Fibroblast of lung (primary cell): ENCODE measurements at regions not wholly inside any gene's neighbourhood (a gene's known extent, or its start where the extent isn't known, plus 50 kb on each side); places are given as distances from the start of the nearest gene placed in this dataset.

Source experiments
- DNase-seq, 2 donors: peaks; one replicate each; pipeline versions ENCODE4 v3.0.0 to v3.0.0-alpha.2; 2010; ENCODE audit warnings: low read depth in 2 of 2
- H2AFZ ChIP-seq: 2 replicates; pipeline ENCODE4 v1.5.1; 2012; ENCODE audit warnings: low read length, control low read depth, inconsistent platforms
- H3K27ac ChIP-seq: 2 replicates; pipeline ENCODE4 v1.5.1; 2011; ENCODE audit warnings: low read length, control low read depth; ENCODE audit not compliant: insufficient read depth
- H3K27me3 ChIP-seq: 2 replicates; pipeline ENCODE4 v1.5.1; 2011; ENCODE audit warnings: mild to moderate bottlenecking, low read length; ENCODE audit not compliant: control insufficient read depth, insufficient read depth
- H3K36me3 ChIP-seq: 2 replicates; pipeline ENCODE4 v1.5.1; 2011; ENCODE audit warnings: low read length; ENCODE audit not compliant: control insufficient read depth, insufficient read depth
- H3K4me1 ChIP-seq: 2 replicates; pipeline ENCODE4 v1.5.1; 2011; ENCODE audit warnings: low read length; ENCODE audit not compliant: control insufficient read depth, insufficient read depth; ENCODE audit errors: extremely low read depth
- H3K4me2 ChIP-seq: 2 replicates; pipeline ENCODE4 v1.5.1; 2011; ENCODE audit warnings: low read length, control low read depth; ENCODE audit not compliant: insufficient read depth; ENCODE audit errors: extremely low read depth
- H3K4me3 ChIP-seq, 4 experiments: fragments of 200-600 bp in 1 of 4; sonication (generic) in 1 of 4; replicated peaks in 1 of 4; 2 replicates each; pipeline ENCODE4 v1.5.1; 2011 to 2016; ENCODE audit warnings: low read length in 4 of 4, low read depth in 3 of 4, mild to moderate bottlenecking in 3 of 4, control low read depth in 2 of 4, inconsistent platforms in 1 of 4, mixed read lengths in 1 of 4; ENCODE audit not compliant: insufficient read depth in 1 of 4; ENCODE audit errors: control extremely low read depth in 1 of 4
- H3K79me2 ChIP-seq: 2 replicates; pipeline ENCODE4 v1.5.1; 2012; ENCODE audit warnings: mild to moderate bottlenecking, low read length, inconsistent platforms; ENCODE audit not compliant: control insufficient read depth, insufficient read depth
- H3K9ac ChIP-seq: 2 replicates; pipeline ENCODE4 v1.5.1; 2011; ENCODE audit warnings: mild to moderate bottlenecking, low read length, control low read depth; ENCODE audit not compliant: insufficient read depth
- H3K9me3 ChIP-seq: 2 replicates; pipeline ENCODE4 v1.5.1; 2012; ENCODE audit warnings: low read depth, low read length; ENCODE audit not compliant: control insufficient read depth, insufficient read depth
- H4K20me1 ChIP-seq: 2 replicates; pipeline ENCODE4 v1.5.1; 2011; ENCODE audit warnings: low read length; ENCODE audit not compliant: control insufficient read depth, insufficient read depth; ENCODE audit errors: extremely low read depth
- EZH2 ChIP-seq: IDR thresholded peaks from 2 replicates; pipeline ENCODE4 v1.5.1; 2012; ENCODE audit warnings: low read length, control low read depth, mild to moderate bottlenecking; ENCODE audit errors: missing control alignments
- TF ChIP-seq, protein P1 (sequence below), 2 donors: IDR thresholded peaks in 1 of 2; conservative IDR thresholded peaks in 1 of 2; 1 replicate in 1 of 2; 2 replicates in 1 of 2; pipeline ENCODE4 v1.5.1; 2011 to 2012; ENCODE audit warnings: low read length in 2 of 2, control low read depth in 1 of 2, inconsistent platforms in 1 of 2, low read depth in 1 of 2, mild to moderate bottlenecking in 1 of 2

DNA sequence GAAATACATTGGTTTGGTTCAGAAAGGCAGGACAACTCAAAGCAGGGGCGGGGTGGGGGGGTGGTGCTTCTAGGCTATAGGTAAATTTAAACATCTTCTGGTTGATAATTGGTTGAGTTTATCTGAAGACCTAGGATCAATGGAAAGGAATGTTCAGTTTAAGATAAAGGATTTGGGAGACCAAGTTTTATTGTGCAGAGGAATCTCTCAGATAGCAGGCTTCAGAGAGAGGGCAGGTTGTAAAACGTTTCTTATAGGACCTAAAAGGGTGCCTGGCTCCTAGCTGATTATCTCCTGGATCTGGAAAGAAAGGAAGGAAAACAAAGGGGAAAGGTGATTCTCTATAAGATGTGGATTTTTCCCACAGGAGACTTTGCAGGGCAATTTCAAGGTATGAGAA is 94.0 kb downstream of the TMEM47 start:
- no peak for TF ChIP-seq EZH2
- TF ChIP-seq, protein P1, sequence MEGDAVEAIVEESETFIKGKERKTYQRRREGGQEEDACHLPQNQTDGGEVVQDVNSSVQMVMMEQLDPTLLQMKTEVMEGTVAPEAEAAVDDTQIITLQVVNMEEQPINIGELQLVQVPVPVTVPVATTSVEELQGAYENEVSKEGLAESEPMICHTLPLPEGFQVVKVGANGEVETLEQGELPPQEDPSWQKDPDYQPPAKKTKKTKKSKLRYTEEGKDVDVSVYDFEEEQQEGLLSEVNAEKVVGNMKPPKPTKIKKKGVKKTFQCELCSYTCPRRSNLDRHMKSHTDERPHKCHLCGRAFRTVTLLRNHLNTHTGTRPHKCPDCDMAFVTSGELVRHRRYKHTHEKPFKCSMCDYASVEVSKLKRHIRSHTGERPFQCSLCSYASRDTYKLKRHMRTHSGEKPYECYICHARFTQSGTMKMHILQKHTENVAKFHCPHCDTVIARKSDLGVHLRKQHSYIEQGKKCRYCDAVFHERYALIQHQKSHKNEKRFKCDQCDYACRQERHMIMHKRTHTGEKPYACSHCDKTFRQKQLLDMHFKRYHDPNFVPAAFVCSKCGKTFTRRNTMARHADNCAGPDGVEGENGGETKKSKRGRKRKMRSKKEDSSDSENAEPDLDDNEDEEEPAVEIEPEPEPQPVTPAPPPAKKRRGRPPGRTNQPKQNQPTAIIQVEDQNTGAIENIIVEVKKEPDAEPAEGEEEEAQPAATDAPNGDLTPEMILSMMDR (conservative IDR thresholded peaks at IDR 0.05 in 1 of 2, IDR thresholded peaks at IDR 0.05 in 1 of 2; ENCODE audit: low read depth in 1 of 2, low read length in 2 of 2), result no peak
- no peak for DNase-seq
- no peak overlapping the region for H3K4me2 ChIP-seq
- H3K79me2 ChIP-seq, result no peaks in the 10 kb centered on the region
- no peak overlapping the region for H3K9ac ChIP-seq
- no peaks in the 10 kb centered on the region for H3K9me3 ChIP-seq
- H3K4me3 ChIP-seq, result no peak overlapping the region
- no peak overlapping the region for H3K27ac ChIP-seq
- no peak overlapping the region for H2AFZ ChIP-seq
- H4K20me1 ChIP-seq, result no peaks in the 10 kb centered on the region
- no peaks in the 10 kb centered on the region for H3K27me3 ChIP-seq
- H3K36me3 ChIP-seq, result no peaks in the 10 kb centered on the region
- H3K4me1 ChIP-seq, result no peaks in the 10 kb centered on the region

DNA sequence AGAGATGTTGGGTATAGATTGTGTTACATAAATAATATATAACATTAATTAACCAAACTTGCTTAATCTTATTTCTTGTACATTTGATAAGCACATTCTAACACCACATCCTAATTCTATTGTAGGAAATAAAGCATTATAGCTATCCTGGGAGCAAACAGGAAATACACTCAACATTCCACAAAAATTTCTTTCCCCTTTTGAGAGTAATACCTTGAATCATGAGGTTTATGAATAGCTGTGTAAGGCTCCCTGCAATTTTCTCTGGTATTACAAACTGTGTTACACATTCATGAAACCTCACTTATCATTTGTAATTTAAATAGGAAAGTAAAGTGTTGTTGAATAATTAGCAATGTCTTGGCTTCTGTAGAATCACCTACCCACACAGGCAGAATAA is 95.1 kb downstream of the TMEM47 start:
- Histone ChIP-seq H3K36me3 (no peaks in the 10 kb centered on the region), H3K27ac (no peak overlapping the region), H3K9ac (no peak overlapping the region), H2AFZ (no peak overlapping the region), H3K27me3 (no peaks in the 10 kb centered on the region), H3K4me1 (no peaks in the 10 kb centered on the region), H3K9me3 (no peaks in the 10 kb centered on the region), H3K79me2 (no peaks in the 10 kb centered on the region), H3K4me2 (no peak overlapping the region), H3K4me3 (no peak overlapping the region), H4K20me1 (no peaks in the 10 kb centered on the region)
- TF ChIP-seq, protein P1 (conservative IDR thresholded peaks at IDR 0.05 in 1 of 2, IDR thresholded peaks at IDR 0.05 in 1 of 2; ENCODE audit: low read depth in 1 of 2, low read length in 2 of 2), result no peak
- TF ChIP-seq EZH2, result no peak
- peak in 1 of 2 donors; percentile 1 for DNase-seq

DNA sequence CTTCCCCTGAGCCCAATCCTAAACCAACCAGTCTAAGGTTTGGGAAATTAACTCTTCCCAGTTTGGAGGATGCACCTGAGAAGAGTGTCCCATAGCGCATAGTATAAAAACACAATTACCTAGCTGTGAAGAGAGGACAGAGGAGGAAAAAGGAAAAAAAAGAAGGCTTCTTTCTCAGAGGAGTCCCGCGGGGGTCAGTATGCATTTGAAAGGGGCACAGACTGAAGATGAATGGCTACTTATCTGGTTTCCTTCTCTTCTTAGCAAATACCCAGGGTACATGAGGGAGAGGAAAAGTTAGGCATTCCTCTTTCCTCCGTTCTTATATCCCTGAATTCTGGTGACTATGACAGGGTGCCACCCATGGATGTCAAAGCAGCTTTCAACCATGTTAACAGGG is 96.9 kb downstream of the TMEM47 start:
- Histone ChIP-seq H3K4me1 (no peaks in the 10 kb centered on the region), H3K4me3 (no peak overlapping the region), H3K9me3 (no peaks in the 10 kb centered on the region), H3K79me2 (no peaks in the 10 kb centered on the region), H3K27ac (no peak overlapping the region), H3K36me3 (no peaks in the 10 kb centered on the region), H2AFZ (no peak overlapping the region), H4K20me1 (no peaks in the 10 kb centered on the region), H3K27me3 (no peaks in the 10 kb centered on the region), H3K4me2 (no peak overlapping the region), H3K9ac (no peak overlapping the region)
- TF ChIP-seq EZH2, result no peak
- TF ChIP-seq, protein P1 (conservative IDR thresholded peaks at IDR 0.05 in 1 of 2, IDR thresholded peaks at IDR 0.05 in 1 of 2; ENCODE audit: low read depth in 1 of 2, low read length in 2 of 2), result no peak
- DNase-seq, result no peak
